K562 (cell line): ENCODE measurements at regions not wholly inside any gene's neighbourhood (a gene's known extent, or its start where the extent isn't known, plus 50 kb on each side); places are given as distances from the start of the nearest gene placed in this dataset.

Source experiments
- ATAC-seq: fragments of 200-7000 bp; cut with Tn5 transposase; 3 replicates; pipeline ENCODE4 v1.9.1; 2020; ENCODE audit warnings: moderate library complexity
- BruUV-seq: library from RNA; stranded (reverse); fragments of 400-500 nt; replicated peaks from 2 replicates; lab custom pipeline; 2021; lab: Mats Ljungman, UMichigan
- CTCF ChIA-PET: fragments of 300-600 bp; formaldehyde crosslinking; extraction: SDS; loops from one replicate; lab custom pipeline; 2021; ENCODE audit warnings: low intra/inter-chr PET ratio; lab: Yijun Ruan, JAX
- POLR2A ChIA-PET: fragments of 300-600, 350-650 bp; sonication (Branson Sonifier 250); formaldehyde crosslinking; extraction: SDS; loops from one replicate; lab custom pipeline; 2021; ENCODE audit warnings: antibody characterized with exemption, inconsistent platforms; lab: Yijun Ruan, JAX
- DNase-seq, 4 experiments: peaks; one replicate each; pipeline versions ENCODE4 v3.0.0 to v3.0.0-alpha.2; 2011 to 2018; ENCODE audit warnings: low spot score in 3 of 4, mixed read lengths in 3 of 4; ENCODE audit errors: extremely low read depth in 1 of 4
- FAIRE-seq: peaks from 2 replicates; lab custom pipeline; 2011; peaks lifted over from hg19 to GRCh38; lab: Jason Lieb, UNC
- H2AFZ ChIP-seq: 2 replicates; pipeline ENCODE4 v1.6.0; 2011; ENCODE audit warnings: low read depth, low read length, control low read depth, inconsistent platforms
- H3K27ac ChIP-seq: fragments of 200-600 bp; 3 replicates; pipeline ENCODE4 v1.8.0; 2011; ENCODE audit warnings: low read depth, mild to moderate bottlenecking, control low read depth, inconsistent platforms, low read length, moderate library complexity, mixed read lengths; ENCODE audit errors: extremely low read depth
- H3K27me3 ChIP-seq, 2 experiments: fragments of 300-600 bp in 1 of 2; 2 replicates in 1 of 2; 3 replicates in 1 of 2; pipeline versions ENCODE4 v1.6.0 to v1.8.0; 2011; ENCODE audit warnings: inconsistent platforms in 2 of 2, low read length in 2 of 2, mild to moderate bottlenecking in 1 of 2, mixed read lengths in 1 of 2, moderate library complexity in 1 of 2; ENCODE audit not compliant: control insufficient read depth in 2 of 2, insufficient read depth in 2 of 2
- H3K36me3 ChIP-seq: fragments of 300-600 bp; 3 replicates; pipeline ENCODE4 v1.8.0; 2011; ENCODE audit warnings: mild to moderate bottlenecking, low read length, inconsistent platforms; ENCODE audit not compliant: control insufficient read depth, insufficient read depth
- H3K4me1 ChIP-seq, 2 experiments: fragments of 200-600 bp in 1 of 2; replicated peaks in 1 of 2; 2 replicates in 1 of 2; 3 replicates in 1 of 2; pipeline versions ENCODE4 v1.5.1 to v1.8.0; 2011; ENCODE audit warnings: inconsistent platforms in 2 of 2, low read length in 2 of 2, mild to moderate bottlenecking in 1 of 2, mixed read lengths in 1 of 2, moderate library complexity in 1 of 2; ENCODE audit not compliant: control insufficient read depth in 2 of 2, insufficient read depth in 2 of 2
- H3K4me2 ChIP-seq: 2 replicates; pipeline ENCODE4 v1.6.1; 2011; ENCODE audit warnings: low read length, control low read depth, inconsistent platforms, mixed read lengths; ENCODE audit not compliant: insufficient read depth
- H3K4me3 ChIP-seq: fragments of 200-600 bp; sonication (generic), shearing (Covaris generic); 2 replicates; pipeline ENCODE4 v1.5.1; 2016; ENCODE audit warnings: control low read depth, inconsistent platforms
- H3K79me2 ChIP-seq: fragments of 200-600 bp; 3 replicates; pipeline ENCODE4 v1.8.0; 2011; ENCODE audit warnings: low read length, inconsistent platforms; ENCODE audit not compliant: control insufficient read depth, insufficient read depth
- H3K9ac ChIP-seq, 2 experiments: 2 replicates each; pipeline versions ENCODE4 v1.6.0 to v1.6.1; 2011; ENCODE audit warnings: low read depth in 2 of 2, low read length in 2 of 2, control low read depth in 1 of 2, inconsistent platforms in 1 of 2, mild to moderate bottlenecking in 1 of 2, mixed read lengths in 1 of 2; ENCODE audit not compliant: insufficient read depth in 1 of 2
- H3K9me1 ChIP-seq: one replicate; pipeline ENCODE4 v1.6.0; 2011; ENCODE audit warnings: inconsistent platforms, mild to moderate bottlenecking, low read length, moderate library complexity; ENCODE audit not compliant: control insufficient read depth, insufficient read depth
- H3K9me3 ChIP-seq: replicated peaks from 2 replicates; pipeline ENCODE4 v1.5.1; 2011; ENCODE audit warnings: low read depth, low read length, inconsistent platforms; ENCODE audit not compliant: control insufficient read depth, insufficient read depth
- H4K20me1 ChIP-seq: replicated peaks from 2 replicates; pipeline ENCODE4 v1.6.1; 2011; ENCODE audit warnings: low read length, inconsistent platforms, mixed read lengths; ENCODE audit not compliant: control insufficient read depth, insufficient read depth
- BRCA1 ChIP-seq, 2 experiments: fragments of 450-650 bp in 1 of 2; sonication (generic) in 1 of 2; formaldehyde crosslinking in 1 of 2; IDR thresholded peaks; 2 replicates each; pipeline versions ENCODE4 v1.5.0 to v1.6.1; 2017 to 2020; ENCODE audit warnings: mild to moderate bottlenecking in 1 of 2, missing genetic modification reagents in 1 of 2
- CEBPB ChIP-seq: fragments of 450-650 bp; IDR thresholded peaks from 2 replicates; pipeline ENCODE4 v1.6.1; 2016; ENCODE audit warnings: missing genetic modification characterization, missing compliant biosample characterization
- CEBPG ChIP-seq, 3 experiments: fragments of 200-800 bp in 1 of 3; sonication (Bioruptor generic) in 1 of 3; sonication (generic) in 1 of 3; formaldehyde crosslinking in 1 of 3; IDR thresholded peaks in 2 of 3; conservative IDR thresholded peaks in 1 of 3; 2 replicates each; pipeline versions ENCODE4 v1.6.1 to v1.8.0; 2016 to 2022; ENCODE audit warnings: missing compliant biosample characterization in 2 of 3, missing genetic modification characterization in 2 of 3, mild to moderate bottlenecking in 1 of 3, missing genetic modification reagents in 1 of 3
- WGBS: fragments of 100-300 bp; shearing (Covaris generic); methylation state at CpG from one replicate; pipeline ENCODE4 v1.1.6; 2016; ENCODE audit warnings: low coverage, mixed read lengths; ENCODE audit not compliant: insufficient coverage; ENCODE audit errors: missing lambda C conversion rate; 5-methylcytosine and 5-hydroxymethylcytosine counted together
- in situ Hi-C: fragments of 300-500 bp; cut with MboI; formaldehyde crosslinking; loops from 4 replicates; pipeline ENCODE4 v1.15.0; 2018; ENCODE audit warnings: inconsistent platforms, mixed read lengths
- intact Hi-C: fragments of 100-400 bp; cut with micrococcal nuclease; formaldehyde crosslinking; loops from 2 replicates; pipeline ENCODE4 v1.14.2; 2022
- TF ChIP-seq, protein P1 (sequence below), 2 experiments: fragments of 450-650 bp; formaldehyde crosslinking in 1 of 2; IDR thresholded peaks; 2 replicates each; pipeline versions ENCODE4 v1.4.0 to v1.6.1; 2014 to 2020; ENCODE audit warnings: mild to moderate bottlenecking in 2 of 2, borderline replicate concordance in 1 of 2, low read depth in 1 of 2
- TF ChIP-seq, protein P2 (sequence below), 2 experiments: fragments of 450-650 bp in 1 of 2; sonication (generic) in 1 of 2; formaldehyde crosslinking in 1 of 2; IDR thresholded peaks in 1 of 2; conservative IDR thresholded peaks in 1 of 2; 2 replicates each; pipeline versions ENCODE4 v1.6.1 to v1.8.1; 2016 to 2023; ENCODE audit warnings: mild to moderate bottlenecking in 2 of 2, moderate library complexity in 2 of 2, inconsistent platforms in 1 of 2, missing genetic modification reagents in 1 of 2

DNA sequence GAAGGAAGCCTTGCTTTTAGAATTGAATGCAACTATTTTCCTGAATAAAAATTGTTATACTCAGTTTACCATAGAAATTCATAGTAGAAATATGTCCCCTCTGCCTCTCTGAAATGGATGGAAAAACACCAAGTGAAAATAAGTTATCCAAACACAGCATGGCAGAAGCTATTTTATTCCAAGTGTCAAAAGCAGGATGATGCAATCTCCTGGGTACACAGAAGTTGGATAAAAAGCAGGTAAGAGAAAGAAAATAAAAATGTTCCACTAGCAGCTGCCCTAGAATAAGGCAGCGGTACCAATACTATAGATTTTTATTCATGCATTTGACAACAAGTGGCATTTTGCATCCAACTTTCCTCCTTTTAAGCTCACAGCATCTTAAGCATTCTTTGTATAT is 89.0 kb upstream of the TENT5D start:
- intact Hi-C loops: no loop called here
- no TSS peak for BruUV-seq
- WGBS: 40% methylated on average over 1 of the region's 1 CpG

More for the DNA sequence above, 89.0 kb upstream of the TENT5D start:
- TF ChIP-seq BRCA1 (IDR thresholded peaks at IDR 0.05) (no peak), BRCA1 (CRISPR knock-in tag; IDR thresholded peaks at IDR 0.05) (no peak), CEBPG (CRISPR knock-in tag; IDR thresholded peaks at IDR 0.05) (no peak), CEBPG (tag; conservative IDR thresholded peaks at IDR 0.05 in 1 of 2, IDR thresholded peaks at IDR 0.05 in 1 of 2) (peak; percentile 22 to 70; a peak in 2 of 4 replicates), CEBPB (tag) (peak; percentile 26; the same call in 1 of the 2 replicates)
- TF ChIP-seq, protein P1, sequence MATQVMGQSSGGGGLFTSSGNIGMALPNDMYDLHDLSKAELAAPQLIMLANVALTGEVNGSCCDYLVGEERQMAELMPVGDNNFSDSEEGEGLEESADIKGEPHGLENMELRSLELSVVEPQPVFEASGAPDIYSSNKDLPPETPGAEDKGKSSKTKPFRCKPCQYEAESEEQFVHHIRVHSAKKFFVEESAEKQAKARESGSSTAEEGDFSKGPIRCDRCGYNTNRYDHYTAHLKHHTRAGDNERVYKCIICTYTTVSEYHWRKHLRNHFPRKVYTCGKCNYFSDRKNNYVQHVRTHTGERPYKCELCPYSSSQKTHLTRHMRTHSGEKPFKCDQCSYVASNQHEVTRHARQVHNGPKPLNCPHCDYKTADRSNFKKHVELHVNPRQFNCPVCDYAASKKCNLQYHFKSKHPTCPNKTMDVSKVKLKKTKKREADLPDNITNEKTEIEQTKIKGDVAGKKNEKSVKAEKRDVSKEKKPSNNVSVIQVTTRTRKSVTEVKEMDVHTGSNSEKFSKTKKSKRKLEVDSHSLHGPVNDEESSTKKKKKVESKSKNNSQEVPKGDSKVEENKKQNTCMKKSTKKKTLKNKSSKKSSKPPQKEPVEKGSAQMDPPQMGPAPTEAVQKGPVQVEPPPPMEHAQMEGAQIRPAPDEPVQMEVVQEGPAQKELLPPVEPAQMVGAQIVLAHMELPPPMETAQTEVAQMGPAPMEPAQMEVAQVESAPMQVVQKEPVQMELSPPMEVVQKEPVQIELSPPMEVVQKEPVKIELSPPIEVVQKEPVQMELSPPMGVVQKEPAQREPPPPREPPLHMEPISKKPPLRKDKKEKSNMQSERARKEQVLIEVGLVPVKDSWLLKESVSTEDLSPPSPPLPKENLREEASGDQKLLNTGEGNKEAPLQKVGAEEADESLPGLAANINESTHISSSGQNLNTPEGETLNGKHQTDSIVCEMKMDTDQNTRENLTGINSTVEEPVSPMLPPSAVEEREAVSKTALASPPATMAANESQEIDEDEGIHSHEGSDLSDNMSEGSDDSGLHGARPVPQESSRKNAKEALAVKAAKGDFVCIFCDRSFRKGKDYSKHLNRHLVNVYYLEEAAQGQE (IDR thresholded peaks at IDR 0.05; ENCODE audit: borderline replicate concordance): no peak
- TF ChIP-seq, protein P1 (CRISPR knock-in tag; IDR thresholded peaks at IDR 0.05; ENCODE audit: low read depth): no peak
- TF ChIP-seq, protein P2, sequence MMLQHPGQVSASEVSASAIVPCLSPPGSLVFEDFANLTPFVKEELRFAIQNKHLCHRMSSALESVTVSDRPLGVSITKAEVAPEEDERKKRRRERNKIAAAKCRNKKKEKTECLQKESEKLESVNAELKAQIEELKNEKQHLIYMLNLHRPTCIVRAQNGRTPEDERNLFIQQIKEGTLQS (IDR thresholded peaks at IDR 0.05): peak; percentile 74
- TF ChIP-seq, protein P2 (CRISPR knock-in tag; conservative IDR thresholded peaks at IDR 0.05): no peak
- Histone ChIP-seq H2AFZ (no peak overlapping the region), H3K27me3 (no peaks in the 10 kb centered on the region), H4K20me1 (no peaks in the 10 kb centered on the region), H3K9me3 (0 out of 2 replicates have a peak, but pooled peaks cover 2% of the 10 kb centered on the region), H3K4me1 (no peaks in the 10 kb centered on the region), H3K4me3 (no peak overlapping the region), H3K36me3 (no peaks in the 10 kb centered on the region), H3K4me2 (no peak overlapping the region), H3K9ac (no peak overlapping the region), H3K9me1 (no peaks in the 10 kb centered on the region), H3K27ac (no peak overlapping the region), H3K79me2 (no peaks in the 10 kb centered on the region)
- ChIA-PET CTCF (no interaction called here), POLR2A (interaction anchor here (1.1 kb wide), 1 partner anchor 8 kb away, joined by 5 read pairs; no protein-coding TSS in a partner anchor)
- FAIRE-seq (no peak), ATAC-seq (no peak), DNase-seq (no peak)
- in situ Hi-C loops: no loop called here
